Neural cell (in vitro differentiated cells): ENCODE measurements at regions not wholly inside any gene's neighbourhood (a gene's known extent, or its start where the extent isn't known, plus 50 kb on each side); places are given as distances from the start of the nearest gene placed in this dataset.

Experiments used
- H2AFZ ChIP-seq: fragments of 200-600, 300-800 bp; sonication (generic), shearing (Covaris generic); 2 replicates; pipeline ENCODE4 v1.6.0; 2014; ENCODE audit warnings: low read depth, mild to moderate bottlenecking, antibody characterized with exemption, low read length, moderate library complexity
- H3F3A ChIP-seq: fragments of 200-600 bp; shearing (Covaris generic); 2 replicates; pipeline ENCODE4 v1.6.1; 2016; ENCODE audit warnings: mild to moderate bottlenecking, moderate library complexity, mixed read lengths, antibody characterized with exemption, low read length; ENCODE audit not compliant: insufficient read depth, poor library complexity, severe bottlenecking
- H3K27ac ChIP-seq: fragments of 200-600, 300-800 bp; sonication (generic), shearing (Covaris generic); 2 replicates; pipeline ENCODE4 v1.5.1; 2014; ENCODE audit warnings: mild to moderate bottlenecking, low read length, moderate library complexity
- H3K27me3 ChIP-seq: fragments of 300-800, 200-600 bp; sonication (generic), shearing (Covaris generic); 2 replicates; pipeline ENCODE4 v1.6.0; 2014; ENCODE audit warnings: mild to moderate bottlenecking, low read depth, low read length, moderate library complexity; ENCODE audit not compliant: insufficient read depth
- H3K36me3 ChIP-seq: fragments of 300-800, 200-600 bp; sonication (generic), shearing (Covaris generic); 2 replicates; pipeline ENCODE4 v1.5.1; 2014; ENCODE audit warnings: mild to moderate bottlenecking, antibody characterized with exemption, low read length, moderate library complexity; ENCODE audit not compliant: insufficient read depth
- H3K4me2 ChIP-seq: fragments of 300-800, 200-600 bp; sonication (generic), shearing (Covaris generic); 2 replicates; pipeline ENCODE4 v1.6.0; 2014; ENCODE audit warnings: mild to moderate bottlenecking, low read length
- H3K4me3 ChIP-seq: fragments of 300-800, 200-600 bp; sonication (generic), shearing (Covaris generic); 2 replicates; pipeline ENCODE4 v1.5.1; 2014; ENCODE audit warnings: mild to moderate bottlenecking, low read length, moderate library complexity
- H3K79me2 ChIP-seq: fragments of 200-600 bp; shearing (Covaris generic); replicated peaks from 2 replicates; pipeline ENCODE4 v1.6.0; 2014; ENCODE audit warnings: mild to moderate bottlenecking, low read length, moderate library complexity; ENCODE audit not compliant: insufficient read depth
- H3K9ac ChIP-seq: fragments of 300-800, 200-600 bp; sonication (generic), shearing (Covaris generic); 2 replicates; pipeline ENCODE4 v1.6.1; 2016; ENCODE audit warnings: mild to moderate bottlenecking, low read length, mixed read lengths
- H3K9me2 ChIP-seq: fragments of 200-600 bp; shearing (Covaris generic); 2 replicates; pipeline ENCODE4 v1.6.1; 2016; ENCODE audit warnings: mild to moderate bottlenecking, low read length, mixed read lengths; ENCODE audit not compliant: insufficient read depth
- H3K9me3 ChIP-seq: fragments of 200-600, 300-800 bp; sonication (generic), shearing (Covaris generic); 2 replicates; pipeline ENCODE4 v1.6.1; 2016; ENCODE audit warnings: mild to moderate bottlenecking, mixed run types, low read length, moderate library complexity, mixed read lengths
- H4K20me1 ChIP-seq: fragments of 200-600 bp; shearing (Covaris generic); 2 replicates; pipeline ENCODE4 v1.6.1; 2016; ENCODE audit warnings: mild to moderate bottlenecking, mixed run types; ENCODE audit not compliant: insufficient read depth
- CTCF ChIP-seq: fragments of 450-650 bp; IDR thresholded peaks from 2 replicates; pipeline ENCODE4 v1.5.1; 2014; ENCODE audit warnings: antibody characterized with exemption, mild to moderate bottlenecking, moderate library complexity; ENCODE audit not compliant: poor library complexity, severe bottlenecking
- EP300 ChIP-seq: fragments of 450-650 bp; conservative IDR thresholded peaks from 2 replicates; pipeline ENCODE4 v1.6.1; 2014; ENCODE audit warnings: antibody characterized with exemption, mild to moderate bottlenecking, moderate library complexity; ENCODE audit not compliant: poor library complexity, severe bottlenecking
- EZH2 ChIP-seq: fragments of 200-600, 300-800 bp; shearing (Covaris generic), sonication (generic); IDR thresholded peaks from 2 replicates; pipeline ENCODE4 v1.6.1; 2014; ENCODE audit warnings: antibody characterized with exemption, low read length, borderline replicate concordance, mild to moderate bottlenecking; ENCODE audit not compliant: insufficient read depth, poor library complexity, severe bottlenecking
- MXI1 ChIP-seq: fragments of 450-650 bp; conservative IDR thresholded peaks from 2 replicates; pipeline ENCODE4 v1.6.1; 2014; ENCODE audit warnings: antibody characterized with exemption, mild to moderate bottlenecking; ENCODE audit not compliant: poor library complexity, severe bottlenecking
- POLR2AphosphoS5 ChIP-seq: IDR thresholded peaks from 2 replicates; pipeline ENCODE4 v1.6.1; 2012
- RAD21 ChIP-seq: fragments of 450-650 bp; conservative IDR thresholded peaks from 2 replicates; pipeline ENCODE4 v1.6.1; 2014; ENCODE audit warnings: antibody characterized with exemption, mild to moderate bottlenecking, moderate library complexity
- REST ChIP-seq: IDR thresholded peaks from 2 replicates; pipeline ENCODE4 v1.6.1; 2012; ENCODE audit warnings: borderline replicate concordance
- SMC3 ChIP-seq: fragments of 450-650 bp; conservative IDR thresholded peaks from 2 replicates; pipeline ENCODE4 v1.6.1; 2014; ENCODE audit warnings: antibody characterized with exemption, mild to moderate bottlenecking, moderate library complexity; ENCODE audit not compliant: poor library complexity
- TAF1 ChIP-seq: IDR thresholded peaks from 2 replicates; pipeline ENCODE4 v1.6.1; 2012; ENCODE audit warnings: low read depth

- Histone ChIP-seq H3K36me3 (no peaks in the 10 kb centered on the region), H3K4me3 (no peak overlapping the region), H3F3A (no peaks in the 10 kb centered on the region), H3K79me2 (no peaks in the 10 kb centered on the region), H3K9me2 (no peaks in the 10 kb centered on the region), H3K9me3 (no peaks in the 10 kb centered on the region), H3K9ac (no peak overlapping the region), H3K4me2 (no peak overlapping the region), H4K20me1 (no peaks in the 10 kb centered on the region), H2AFZ (no peak overlapping the region), H3K27me3 (no peaks in the 10 kb centered on the region), H3K27ac (no peak overlapping the region)
- TF ChIP-seq RAD21 (no peak), MXI1 (no peak), EP300 (no peak), TAF1 (no peak), CTCF (no peak), EZH2 (no peak), SMC3 (no peak), REST (no peak), POLR2AphosphoS5 (no peak)
Measured at GRCh38 chr14:65268594-65268993, 143.9 kb upstream of the FUT8 start.

- Histone ChIP-seq H3K36me3 (no peaks in the 10 kb centered on the region), H3K9ac (no peak overlapping the region), H3K9me3 (no peaks in the 10 kb centered on the region), H3K27me3 (no peaks in the 10 kb centered on the region), H3F3A (no peaks in the 10 kb centered on the region), H2AFZ (no peak overlapping the region), H3K79me2 (no peaks in the 10 kb centered on the region), H3K9me2 (no peaks in the 10 kb centered on the region), H4K20me1 (no peaks in the 10 kb centered on the region), H3K27ac (no peak overlapping the region), H3K4me2 (no peak overlapping the region), H3K4me3 (no peak overlapping the region)
- no peak for TF ChIP-seq EP300
- no peak for TF ChIP-seq REST
- TF ChIP-seq MXI1, result no peak
- TF ChIP-seq EZH2, result no peak
- no peak for TF ChIP-seq CTCF
- TF ChIP-seq SMC3, result no peak
Measured at GRCh38 chr14:65269732-65270131, 142.8 kb upstream of the FUT8 start.
